IPS DF 19.7 (cell line): ENCODE measurements at regions not wholly inside any gene's neighbourhood (a gene's known extent, or its start where the extent isn't known, plus 50 kb on each side); places are given as distances from the start of the nearest gene placed in this dataset.
"Not testable (repeated sequence)": the region's sequence is repeated elsewhere in the genome, so short reads cannot be mapped to it uniquely, and the experiment has no call there.

ENCODE experiments used
- DNase-seq: peaks from one replicate; pipeline ENCODE4 v3.0.0-alpha.2; 2013; ENCODE audit warnings: low read depth, low spot score

DNA sequence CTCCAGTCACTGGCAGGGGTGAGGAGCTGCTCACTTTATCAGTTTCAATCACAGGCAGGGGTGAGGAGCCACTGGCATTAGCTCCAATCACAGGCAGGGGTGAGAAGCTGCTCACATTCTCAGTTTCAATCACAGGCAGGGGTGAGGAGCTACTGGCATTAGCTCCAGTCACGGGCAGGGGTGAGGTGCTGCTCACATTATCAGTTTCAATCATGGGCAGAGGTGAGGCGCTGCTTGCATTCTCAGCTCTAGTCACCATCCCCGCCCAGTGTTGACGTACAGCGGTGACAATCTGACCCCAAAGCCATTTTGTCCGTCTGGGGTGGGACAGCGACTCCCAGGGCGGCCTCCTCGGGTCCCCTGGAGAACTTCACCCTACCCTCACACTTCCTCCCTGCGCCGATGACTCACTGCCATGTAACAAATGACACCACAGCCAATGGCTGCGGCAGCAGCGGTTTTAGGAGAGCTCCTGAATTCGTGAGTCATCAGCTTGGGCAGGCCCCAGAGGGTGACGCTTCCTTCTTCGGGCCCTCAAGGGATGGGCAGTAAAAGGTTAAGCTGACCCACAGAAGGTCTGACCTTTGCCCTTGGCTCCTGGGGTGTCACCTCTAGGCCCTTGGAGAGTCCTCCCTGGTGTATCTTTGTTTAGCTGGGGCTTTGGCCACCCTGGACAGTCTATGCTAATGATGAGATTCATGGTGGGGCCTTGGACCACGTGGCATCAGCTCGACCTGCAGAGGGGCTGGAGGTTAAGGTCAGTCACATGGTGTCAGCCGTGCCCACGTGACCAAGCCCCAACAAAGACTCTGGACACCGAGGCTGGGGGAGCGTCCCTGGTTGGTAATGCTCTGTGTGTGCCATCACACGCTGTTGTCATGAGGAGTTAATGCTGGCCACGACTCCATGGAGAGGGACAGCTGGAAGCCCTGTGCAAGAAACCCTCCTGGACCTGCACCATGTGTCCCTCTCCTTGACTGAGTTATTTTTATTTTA lies 171.7 kb downstream of the C16orf95 start:
- DNase-seq, result no peak

DNA sequence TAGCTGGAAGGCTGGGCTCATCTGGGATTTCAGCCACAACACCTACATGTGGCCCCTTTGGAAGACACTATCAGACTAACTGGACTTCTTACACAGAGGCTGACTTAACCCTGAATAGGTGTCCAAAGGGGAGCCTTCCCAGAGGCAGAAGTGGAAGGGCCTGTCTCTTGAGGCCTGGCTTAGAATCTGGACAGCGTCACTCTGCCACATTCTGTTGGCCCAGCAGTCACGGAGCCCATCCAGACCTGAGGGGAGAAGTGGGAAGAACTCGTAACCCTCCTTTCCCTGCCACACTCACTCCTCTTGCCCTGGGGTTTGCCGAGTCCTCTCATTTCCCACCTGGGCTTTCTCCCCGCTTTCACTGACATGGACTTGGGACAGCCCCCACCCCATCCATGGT lies 170.5 kb downstream of the C16orf95 start:
- DNase-seq, result no peak

DNA sequence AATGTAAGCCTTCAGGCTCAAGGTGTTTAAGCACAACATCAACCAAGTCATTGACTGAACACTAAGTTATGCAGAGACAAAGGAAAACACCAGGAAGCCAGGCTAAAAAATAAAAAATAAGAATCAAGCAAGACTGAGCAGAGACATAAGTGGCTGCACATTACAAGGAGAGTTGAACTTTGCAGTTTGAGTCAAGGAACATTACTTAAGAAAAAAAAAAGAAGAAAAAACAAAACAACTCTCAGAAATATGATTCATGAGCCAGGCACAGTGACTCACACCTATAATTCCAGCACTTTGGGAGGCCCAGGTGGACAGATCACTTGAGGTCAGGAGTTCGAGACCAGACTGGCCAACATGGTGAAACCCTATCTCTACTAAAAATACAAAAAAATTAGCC lies 168.1 kb downstream of the C16orf95 start:
- no peak for DNase-seq

DNA sequence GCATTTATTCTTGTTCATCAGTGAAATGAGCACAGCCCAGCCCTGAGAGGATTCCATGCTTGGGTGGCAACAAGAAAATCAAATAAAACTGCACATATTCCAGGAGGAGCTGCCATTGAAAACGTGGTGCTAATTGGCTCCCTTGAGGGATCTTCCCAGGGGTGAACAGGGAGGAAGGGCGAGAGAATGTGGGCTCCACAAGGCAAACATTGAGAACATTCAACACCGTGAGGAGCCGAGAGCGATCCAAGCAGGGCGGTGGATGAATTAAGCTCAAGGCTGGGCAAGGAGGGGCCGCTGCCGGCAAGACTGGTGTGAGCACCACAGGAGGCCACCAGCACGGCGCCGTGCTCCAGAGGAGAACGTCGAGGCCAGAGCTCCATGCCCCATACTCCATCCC lies 166.9 kb downstream of the C16orf95 start:
- DNase-seq, result no peak

DNA sequence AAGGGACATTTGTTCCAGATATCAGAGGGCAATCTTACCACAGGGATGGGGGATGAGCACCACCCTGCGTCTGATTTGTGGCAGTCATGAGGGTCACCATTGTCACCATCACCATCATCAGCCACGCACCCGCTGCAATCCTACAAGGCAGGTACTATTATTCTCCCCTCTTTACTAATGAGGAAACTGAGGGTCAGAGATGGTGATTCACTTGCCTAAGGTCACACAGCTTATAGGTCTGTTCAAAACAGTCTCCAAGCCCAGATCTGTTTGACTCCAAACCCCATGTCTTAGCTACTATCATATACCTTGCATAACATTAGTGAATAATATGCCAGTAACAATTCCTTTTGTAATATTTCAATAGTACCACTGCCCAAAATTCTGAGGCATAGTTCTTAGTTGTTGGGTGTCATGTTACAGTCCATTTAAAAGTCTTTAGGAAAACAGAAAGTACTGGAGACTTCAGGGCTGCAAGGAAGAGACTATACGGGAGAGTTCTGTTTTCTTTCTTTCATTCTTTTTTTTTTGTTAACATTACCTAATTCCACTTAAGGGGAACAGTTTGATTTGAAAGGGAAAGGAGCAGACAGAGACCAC lies 166.4 kb downstream of the C16orf95 start:
- no peak for DNase-seq

DNA sequence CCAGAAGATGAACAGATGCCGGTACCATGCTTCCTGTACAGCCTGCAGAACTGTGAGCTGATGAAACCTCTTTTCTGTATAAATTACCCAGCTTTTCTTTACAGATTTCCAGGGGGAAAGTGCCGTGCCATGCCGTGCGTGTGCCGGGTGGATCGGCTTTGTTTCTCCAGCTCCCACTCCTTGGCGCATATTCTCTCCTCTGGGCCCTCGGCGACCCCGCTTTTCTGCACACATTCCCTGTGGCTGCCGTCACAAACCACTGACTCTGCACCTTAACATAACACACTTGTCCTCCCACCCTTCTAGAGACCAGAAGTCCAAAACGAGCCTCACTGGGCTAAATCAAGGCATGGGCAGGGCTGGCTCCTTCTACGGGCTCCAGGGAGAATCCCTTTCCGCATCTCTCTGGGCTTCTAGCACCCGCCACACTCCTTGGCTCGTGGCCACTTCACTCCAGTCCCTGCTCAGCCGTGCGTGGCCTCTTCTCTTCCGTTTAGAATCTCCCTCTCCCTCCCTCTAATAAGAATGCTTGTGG lies 164.9 kb downstream of the C16orf95 start:
- no peak for DNase-seq

GRCh38 chr16:87153326-87153725 lies 163.9 kb downstream of the C16orf95 start:
- DNase-seq, result no peak

- DNase-seq, result not testable (repeated sequence)
Measured at GRCh38 chr16:87155315-87155714, 161.9 kb downstream of the C16orf95 start.

DNA sequence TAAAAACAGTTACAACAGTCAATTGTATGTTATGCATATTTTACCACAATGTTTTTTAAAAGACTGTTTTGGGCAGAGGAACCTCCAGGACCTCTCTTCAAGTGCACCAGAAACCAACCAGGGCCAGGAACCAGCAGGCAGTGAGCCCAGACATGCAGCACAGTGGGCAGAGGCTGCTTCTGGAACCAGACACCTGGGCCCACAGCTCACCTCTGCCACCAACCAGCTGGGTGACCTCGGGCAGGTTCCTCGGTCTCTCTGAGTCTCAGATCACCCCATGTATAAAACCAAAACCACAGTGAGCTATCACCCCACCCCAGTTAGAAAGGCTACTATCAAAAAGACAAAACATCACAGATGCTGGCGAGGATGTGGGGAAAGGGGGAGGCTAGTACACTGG lies 161.0 kb downstream of the C16orf95 start:
- no peak for DNase-seq

GRCh38 chr16:87160234-87160636 lies 157.0 kb downstream of the C16orf95 start:
- no peak for DNase-seq

- DNase-seq, result no peak
Measured at GRCh38 chr16:87160701-87161337, 156.4 kb downstream of the C16orf95 start.

DNA sequence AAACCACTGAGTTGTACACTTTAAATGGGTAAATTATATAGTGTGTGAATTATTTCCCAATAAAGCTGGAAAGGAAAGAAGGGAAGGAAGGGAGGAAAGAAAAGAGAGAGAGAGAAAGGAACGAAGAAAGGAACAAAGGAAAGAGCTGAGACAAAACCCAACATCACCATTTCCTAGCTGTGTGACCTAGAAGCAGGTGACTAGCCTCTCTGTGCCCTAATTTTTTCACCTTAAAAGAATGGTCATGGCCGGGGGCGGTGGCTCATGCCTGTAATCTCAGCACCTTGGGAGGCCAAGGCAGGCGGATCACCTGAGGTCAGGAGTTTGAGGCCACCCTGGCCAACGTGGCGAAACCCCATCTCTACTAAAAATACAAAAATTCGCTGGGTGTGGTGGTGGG lies 155.8 kb downstream of the C16orf95 start:
- not testable (repeated sequence) for DNase-seq

GRCh38 chr16:87161822-87162676 lies 155.1 kb downstream of the C16orf95 start:
- no peak for DNase-seq

DNA sequence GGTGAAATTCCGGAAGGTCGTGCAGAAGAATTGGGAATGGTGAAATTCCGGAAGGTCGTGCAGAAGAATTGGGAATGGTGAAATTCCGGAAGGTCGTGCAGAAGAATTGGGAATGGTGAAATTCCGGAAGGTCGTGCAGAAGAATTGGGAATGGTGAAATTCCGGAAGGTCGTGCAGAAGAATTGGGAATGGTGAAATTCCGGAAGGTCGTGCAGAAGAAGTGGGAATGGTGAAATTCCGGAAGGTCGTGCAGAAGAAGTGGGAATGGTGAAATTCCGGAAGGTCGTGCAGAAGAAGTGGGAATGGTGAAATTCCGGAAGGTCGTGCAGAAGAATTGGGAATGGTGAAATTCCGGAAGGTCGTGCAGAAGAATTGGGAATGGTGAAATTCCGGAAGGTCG lies 154.4 kb downstream of the C16orf95 start:
- DNase-seq, result not testable (repeated sequence)

DNA sequence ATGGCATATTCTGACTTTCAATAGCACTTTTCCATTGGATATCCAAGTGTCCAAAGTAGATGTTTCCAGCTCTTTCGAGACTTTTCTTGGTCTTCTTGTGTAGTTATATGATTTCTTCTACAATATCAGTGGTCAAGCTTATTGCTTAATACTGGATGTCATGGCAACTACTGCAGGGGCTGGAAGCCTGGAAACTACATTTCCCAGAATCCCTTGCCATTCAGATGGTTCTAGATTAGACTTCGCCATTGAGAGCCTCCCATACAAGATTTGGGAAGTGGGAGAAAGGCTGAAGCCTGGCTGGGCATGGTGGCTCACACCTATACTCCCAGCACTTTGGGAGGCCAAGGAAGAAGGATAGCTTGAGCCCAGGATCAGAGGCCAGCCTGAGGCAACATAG lies 153.6 kb downstream of the C16orf95 start:
- no peak for DNase-seq

DNA sequence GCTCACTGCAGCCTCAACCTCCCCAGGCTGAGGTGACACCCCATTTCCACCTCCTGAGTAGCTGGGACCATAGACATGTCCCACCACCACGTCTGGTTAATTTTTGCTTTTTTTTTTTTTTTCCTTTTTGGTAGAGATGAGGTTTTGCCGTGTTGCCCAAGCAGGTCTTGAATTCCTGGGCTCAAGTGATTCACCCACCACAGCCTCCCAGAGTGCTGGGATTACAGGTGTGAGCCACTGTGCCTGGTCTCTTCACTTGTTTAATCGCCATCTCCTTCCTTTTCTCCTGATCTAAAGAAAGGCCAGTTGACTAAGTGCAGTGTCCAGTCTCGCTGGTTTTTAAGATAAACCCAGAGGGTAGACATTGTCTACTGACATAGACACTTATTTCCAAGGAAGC lies 152.0 kb downstream of the C16orf95 start:
- no peak for DNase-seq

DNA sequence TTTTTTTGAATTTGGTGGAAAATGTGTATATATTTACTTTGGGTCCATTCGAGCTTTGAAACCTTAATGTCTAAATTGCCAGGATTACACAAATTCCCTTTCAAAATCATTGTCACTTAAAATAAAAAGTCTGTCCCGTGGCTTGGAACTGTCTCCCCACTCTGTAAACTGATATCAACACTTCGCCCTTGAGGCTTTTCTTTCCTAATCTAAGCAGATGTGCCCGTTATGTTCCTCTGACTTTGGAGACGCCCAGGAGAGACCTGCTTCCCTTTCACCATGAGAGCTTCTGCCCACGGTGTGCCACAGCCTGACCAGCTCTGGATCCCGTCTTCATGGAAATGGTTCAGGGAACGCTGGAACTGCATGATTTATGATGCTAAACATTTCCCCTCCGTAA lies 151.3 kb downstream of the C16orf95 start:
- no peak for DNase-seq

- DNase-seq, result no peak
Measured at GRCh38 chr16:87166321-87166720, 150.9 kb downstream of the C16orf95 start.

DNA sequence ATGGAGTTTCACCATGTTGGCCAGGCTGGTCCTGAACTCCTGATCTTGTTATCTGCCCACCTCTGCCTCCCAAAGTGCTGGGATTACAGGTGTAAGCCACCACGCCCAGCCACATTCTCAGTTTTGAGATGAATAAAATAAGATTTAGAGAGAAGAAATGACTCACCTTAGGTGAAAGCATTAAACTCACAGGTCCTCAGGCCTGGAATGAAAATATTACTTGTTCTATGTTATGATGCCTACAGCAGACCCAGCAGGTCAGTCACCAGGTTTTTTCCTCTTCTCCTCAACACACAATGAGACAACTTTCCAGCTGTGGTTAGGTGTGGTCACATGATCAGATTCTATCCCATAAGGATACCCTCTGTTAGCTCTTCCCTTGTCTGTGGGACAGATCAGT lies 150.3 kb downstream of the C16orf95 start:
- no peak for DNase-seq

DNA sequence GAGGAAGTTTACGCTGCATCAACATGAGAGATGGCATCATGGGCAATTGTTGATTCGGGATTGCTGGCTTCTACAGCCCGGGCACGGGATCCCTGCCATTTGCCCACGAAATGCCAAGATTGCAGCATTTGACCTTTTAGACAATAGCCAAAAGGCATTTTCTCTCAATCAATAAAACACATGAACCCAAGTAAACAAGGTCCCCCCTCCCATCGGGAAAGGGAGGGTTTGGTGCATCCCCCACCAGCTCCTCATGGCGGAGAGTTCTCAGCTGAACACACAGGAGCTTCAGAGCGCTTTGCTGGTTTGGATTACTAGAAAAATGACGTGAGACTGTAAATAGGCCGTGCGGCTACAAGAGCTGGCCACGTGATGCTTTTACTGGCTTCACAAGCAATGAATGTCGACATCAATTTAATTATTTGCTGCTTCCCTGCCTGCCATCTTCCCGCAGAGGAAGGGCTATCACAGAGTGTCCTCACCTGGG lies 147.6 kb downstream of the C16orf95 start:
- DNase-seq, result no peak

DNA sequence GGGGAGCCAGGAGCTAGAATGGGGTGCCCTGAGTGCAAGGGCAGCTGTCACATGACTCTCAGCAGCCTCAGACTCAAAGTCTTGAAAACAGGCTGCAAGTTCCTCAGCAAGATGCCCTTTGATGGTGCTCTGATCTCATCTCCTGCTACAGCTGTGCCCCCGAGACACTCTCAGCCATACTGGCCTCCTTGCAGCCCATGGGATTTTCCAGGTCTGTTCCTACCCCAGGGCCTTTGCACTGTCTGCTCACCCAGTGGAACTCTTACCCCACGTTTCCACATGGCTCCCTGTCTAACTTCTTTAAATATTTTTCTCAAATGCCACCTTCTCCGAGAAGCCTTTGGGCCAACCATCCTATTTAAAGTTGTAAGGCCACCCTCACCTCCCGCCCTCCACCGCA lies 146.9 kb downstream of the C16orf95 start:
- no peak for DNase-seq
